ENCODE measurements at regions not wholly inside any gene's neighbourhood (a gene's known extent, or its start where the extent isn't known, plus 50 kb on each side); places are given as distances from the start of the nearest gene placed in this dataset.

GRCh38 chr2:236819275-236820002 is 249.8 kb downstream of the ACKR3 start:
- DNase-seq (ENCODE audit: low spot score), result no peak

GRCh38 chr2:236820763-236821344 is 251.2 kb downstream of the ACKR3 start:
- peak; percentile 27 for ATAC-seq
- DNase-seq (ENCODE audit: low spot score), result no peak

More at GRCh38 chr2:236819275-236820002, 249.8 kb downstream of the ACKR3 start:
- peak; percentile 30 for ATAC-seq

GRCh38 chr2:236823041-236823629 is 253.5 kb downstream of the ACKR3 start:
- no peak for ATAC-seq
- DNase-seq (ENCODE audit: low spot score), result no peak

- DNase-seq (ENCODE audit: low spot score), result no peak
- ATAC-seq, result no peak
Measured at GRCh38 chr2:236823963-236824362, 254.3 kb downstream of the ACKR3 start.

GRCh38 chr2:236824836-236825235 is 255.2 kb downstream of the ACKR3 start:
- DNase-seq (ENCODE audit: low spot score) (peak; percentile 68), ATAC-seq (peak; percentile 63)

- no peak for ATAC-seq
- peak; percentile 44 for DNase-seq (ENCODE audit: low spot score)
Measured at GRCh38 chr2:236825989-236826510, 256.4 kb downstream of the ACKR3 start.

- peak; percentile 33 for DNase-seq (ENCODE audit: low spot score)
- ATAC-seq, result no peak
Measured at GRCh38 chr2:236826606-236827156, 257.1 kb downstream of the ACKR3 start.

- no peak for ATAC-seq
- no peak for DNase-seq (ENCODE audit: low spot score)
Measured at GRCh38 chr2:236827997-236828396, 257.7 kb upstream of the COPS8 start.

GRCh38 chr2:236828820-236829219 is 256.9 kb upstream of the COPS8 start:
- DNase-seq (ENCODE audit: low spot score) (peak; percentile 77), ATAC-seq (peak; percentile 89)

- DNase-seq (ENCODE audit: low spot score), result no peak
- ATAC-seq, result no peak
Measured at GRCh38 chr2:236830926-236831325, 254.8 kb upstream of the COPS8 start.

- DNase-seq (ENCODE audit: low spot score) (no peak), ATAC-seq (peak; percentile 22)
Measured at GRCh38 chr2:236831698-236832097, 254.0 kb upstream of the COPS8 start.

GRCh38 chr2:236833501-236834073 is 252.1 kb upstream of the COPS8 start:
- ATAC-seq, result no peak
- no peak for DNase-seq (ENCODE audit: low spot score)

- ATAC-seq (no peak), DNase-seq (ENCODE audit: low spot score) (no peak)
Measured at GRCh38 chr2:236834284-236834683, 251.4 kb upstream of the COPS8 start.

- DNase-seq (ENCODE audit: low spot score) (no peak), ATAC-seq (no peak)
Measured at GRCh38 chr2:236835307-236836024, 250.2 kb upstream of the COPS8 start.

- DNase-seq (ENCODE audit: low spot score) (peak; percentile 62), ATAC-seq (peak; percentile 60)
Measured at GRCh38 chr2:236836028-236836427, 249.7 kb upstream of the COPS8 start.

GRCh38 chr2:236840215-236840614 is 245.5 kb upstream of the COPS8 start:
- ATAC-seq, result no peak
- no peak for DNase-seq (ENCODE audit: low spot score)

GRCh38 chr2:236840857-236841256 is 244.8 kb upstream of the COPS8 start:
- ATAC-seq (no peak), DNase-seq (ENCODE audit: low spot score) (no peak)

- no peak for DNase-seq (ENCODE audit: low spot score)
- no peak for ATAC-seq
Measured at GRCh38 chr2:236841389-236841788, 244.3 kb upstream of the COPS8 start.

- no peak for DNase-seq (ENCODE audit: low spot score)
Measured at GRCh38 chr2:236843161-236843968, 242.3 kb upstream of the COPS8 start.

GRCh38 chr2:236844711-236845110 is 241.0 kb upstream of the COPS8 start:
- no peak for ATAC-seq
- no peak for DNase-seq (ENCODE audit: low spot score)

More at GRCh38 chr2:236843161-236843968, 242.3 kb upstream of the COPS8 start:
- no peak for ATAC-seq

Data from left lobe of liver (tissue), 2 donors.